Neuronal stem cell (in vitro differentiated cells): ENCODE measurements at regions not wholly inside any gene's neighbourhood (a gene's known extent, or its start where the extent isn't known, plus 50 kb on each side); places are given as distances from the start of the nearest gene placed in this dataset.

Experiments used
- DNase-seq: peaks from one replicate; pipeline ENCODE4 v3.0.0-alpha.2; 2013; ENCODE audit warnings: low spot score
- H2AFZ ChIP-seq: one replicate; pipeline ENCODE4 v1.6.1; 2013; ENCODE audit warnings: mild to moderate bottlenecking, low read length, inconsistent platforms
- H2AK5ac ChIP-seq: 2 replicates; pipeline ENCODE4 v1.6.1; 2013; ENCODE audit warnings: low read depth, mild to moderate bottlenecking, inconsistent platforms, low read length, moderate library complexity, mixed read lengths
- H2BK120ac ChIP-seq: 2 replicates; pipeline ENCODE4 v1.6.1; 2013; ENCODE audit warnings: low read depth, mild to moderate bottlenecking, inconsistent platforms, low read length, moderate library complexity, mixed read lengths
- H2BK12ac ChIP-seq: one replicate; pipeline ENCODE4 v1.6.1; 2013; ENCODE audit warnings: low read length, inconsistent platforms
- H2BK15ac ChIP-seq: 2 replicates; pipeline ENCODE4 v1.6.1; 2013; ENCODE audit warnings: mild to moderate bottlenecking, low read length, inconsistent platforms, mixed read lengths
- H2BK5ac ChIP-seq: one replicate; pipeline ENCODE4 v1.6.1; 2013; ENCODE audit warnings: inconsistent platforms, mild to moderate bottlenecking, low read length, moderate library complexity
- H3K14ac ChIP-seq: one replicate; pipeline ENCODE4 v1.6.1; 2013; ENCODE audit warnings: low read length, inconsistent platforms
- H3K18ac ChIP-seq: 2 replicates; pipeline ENCODE4 v1.6.1; 2013; ENCODE audit warnings: low read length, inconsistent platforms
- H3K23ac ChIP-seq: 2 replicates; pipeline ENCODE4 v1.6.1; 2013; ENCODE audit warnings: low read depth, mild to moderate bottlenecking, mixed read lengths, low read length, inconsistent platforms; ENCODE audit not compliant: poor library complexity
- H3K27ac ChIP-seq: replicated peaks from 3 replicates; pipeline ENCODE4 v1.5.1; 2013; ENCODE audit warnings: low read length, inconsistent platforms
- H3K27me3 ChIP-seq, 3 experiments: 2 replicates each; pipeline ENCODE4 v1.6.1; 2013; ENCODE audit warnings: low read length in 3 of 3, mild to moderate bottlenecking in 2 of 3, inconsistent platforms in 1 of 3, low read depth in 1 of 3, mixed read lengths in 1 of 3, moderate library complexity in 1 of 3; ENCODE audit not compliant: control insufficient read depth in 3 of 3, insufficient read depth in 3 of 3
- H3K36me3 ChIP-seq, 2 donors: replicated peaks in 1 of 2; 2 replicates each; pipeline ENCODE4 v1.6.1; 2013; ENCODE audit warnings: low read length in 2 of 2; ENCODE audit not compliant: control insufficient read depth in 2 of 2, insufficient read depth in 2 of 2
- H3K4ac ChIP-seq: 2 replicates; pipeline ENCODE4 v1.6.1; 2013; ENCODE audit warnings: inconsistent platforms, mild to moderate bottlenecking, low read length, moderate library complexity
- H3K4me1 ChIP-seq, 2 donors: 1 replicate in 1 of 2; 2 replicates in 1 of 2; pipeline ENCODE4 v1.6.1; 2013; ENCODE audit warnings: low read length in 2 of 2, low read depth in 1 of 2; ENCODE audit not compliant: control insufficient read depth in 2 of 2, insufficient read depth in 1 of 2
- H3K4me2 ChIP-seq: one replicate; pipeline ENCODE4 v1.6.1; 2013; ENCODE audit warnings: mild to moderate bottlenecking, low read length, inconsistent platforms; ENCODE audit not compliant: insufficient read depth, poor library complexity, severe bottlenecking
- H3K4me3 ChIP-seq, 2 donors: 2 replicates each; pipeline ENCODE4 v1.5.1; 2013; ENCODE audit warnings: low read length in 2 of 2, mild to moderate bottlenecking in 2 of 2, inconsistent platforms in 1 of 2, moderate library complexity in 1 of 2
- H3K79me1 ChIP-seq: one replicate; pipeline ENCODE4 v1.6.1; 2013; ENCODE audit warnings: low read depth, mild to moderate bottlenecking, inconsistent platforms, low read length, moderate library complexity
- H3K9ac ChIP-seq: one replicate; pipeline ENCODE4 v1.6.1; 2013; ENCODE audit warnings: mild to moderate bottlenecking, low read depth, low read length, inconsistent platforms; ENCODE audit not compliant: poor library complexity
- H3K9me3 ChIP-seq, 2 donors: replicated peaks in 1 of 2; 2 replicates each; pipeline versions ENCODE3 to v1.6.1; 2013; ENCODE audit warnings: low read length in 2 of 2, mild to moderate bottlenecking in 2 of 2, inconsistent platforms in 1 of 2, low read depth in 1 of 2, mixed read lengths in 1 of 2, moderate library complexity in 1 of 2; ENCODE audit not compliant: control insufficient read depth in 2 of 2, insufficient read depth in 1 of 2
- H4K8ac ChIP-seq: one replicate; pipeline ENCODE4 v1.6.1; 2013; ENCODE audit warnings: low read depth, mild to moderate bottlenecking, inconsistent platforms, low read length, moderate library complexity
- H4K91ac ChIP-seq: one replicate; pipeline ENCODE4 v1.6.1; 2013; ENCODE audit warnings: low read length, low read depth, mild to moderate bottlenecking, inconsistent platforms; ENCODE audit not compliant: poor library complexity
- WGBS, 2 donors: extraction: QIAGEN DNeasy Blood & Tissue Kit; methylation state at CpG; one replicate each; pipeline ENCODE4 v1.1.7; 2013; ENCODE audit warnings: missing lambda C conversion rate in 2 of 2, mixed read lengths in 1 of 2; ENCODE audit not compliant: insufficient read length in 2 of 2, insufficient replicate concordance in 1 of 2; ENCODE audit errors: extremely low coverage in 2 of 2; 5-methylcytosine and 5-hydroxymethylcytosine counted together

- Histone ChIP-seq H3K9ac (no peak overlapping the region), H2AFZ (no peak overlapping the region), H3K27me3 (no peaks in the 10 kb centered on the region), H3K4me2 (no peak overlapping the region), H3K18ac (no peak overlapping the region), H3K4ac (no peak overlapping the region), H3K4me3 (no peak overlapping the region), H4K91ac (no peak overlapping the region), H2AK5ac (no peak overlapping the region), H3K14ac (no peak overlapping the region), H3K9me3 (no peaks in the 10 kb centered on the region), H2BK15ac (no peak overlapping the region), H2BK5ac (no peak overlapping the region), H2BK12ac (no peak overlapping the region), H3K4me1 (peaks cover 0 to 8% of the 10 kb centered on the region in 2 donors), H3K36me3 (no peaks in the 10 kb centered on the region), H3K23ac (no peak overlapping the region), H3K79me1 (no peaks in the 10 kb centered on the region), H2BK120ac (no peak overlapping the region), H4K8ac (no peak overlapping the region), H3K27ac (no peak overlapping the region)
- no CpG with 5 or more reads among the region's 5 CpGs for WGBS, 2 donors
- no peak for DNase-seq
Measured at GRCh38 chr7:46357851-46358250, 436.8 kb upstream of the IGFBP3 start.

- Histone ChIP-seq H2AFZ (no peak overlapping the region), H2BK12ac (no peak overlapping the region), H2AK5ac (no peak overlapping the region), H3K4me1 (peaks cover 0 to 8% of the 10 kb centered on the region in 2 donors), H3K14ac (no peak overlapping the region), H3K23ac (no peak overlapping the region), H4K91ac (no peak overlapping the region), H3K4me3 (no peak overlapping the region), H2BK5ac (no peak overlapping the region), H3K4ac (no peak overlapping the region), H3K9ac (no peak overlapping the region), H3K79me1 (no peaks in the 10 kb centered on the region), H3K27ac (no peak overlapping the region), H2BK15ac (no peak overlapping the region), H3K4me2 (no peak overlapping the region), H3K18ac (no peak overlapping the region), H4K8ac (no peak overlapping the region), H3K9me3 (no peaks in the 10 kb centered on the region), H3K27me3 (no peaks in the 10 kb centered on the region), H3K36me3 (no peaks in the 10 kb centered on the region), H2BK120ac (no peak overlapping the region)
- WGBS, 2 donors, result no CpG with 5 or more reads among the region's 2 CpGs
- no peak for DNase-seq
Measured at GRCh38 chr7:46357290-46357689, 436.2 kb upstream of the IGFBP3 start.

GRCh38 chr7:46356371-46356770, 435.3 kb upstream of the IGFBP3 start:
- WGBS, 2 donors, result no CpG with 5 or more reads among the region's 2 CpGs

GRCh38 chr7:46355331-46355730, 434.3 kb upstream of the IGFBP3 start:
- H3K27me3 ChIP-seq, result no peaks in the 10 kb centered on the region

More at GRCh38 chr7:46356371-46356770, 435.3 kb upstream of the IGFBP3 start:
- Histone ChIP-seq H3K9ac (no peak overlapping the region), H3K4ac (no peak overlapping the region), H2BK120ac (no peak overlapping the region), H3K4me1 (peaks cover 0 to 8% of the 10 kb centered on the region in 2 donors), H3K4me3 (no peak overlapping the region), H3K18ac (no peak overlapping the region), H3K9me3 (no peaks in the 10 kb centered on the region), H3K27me3 (no peaks in the 10 kb centered on the region), H2BK5ac (no peak overlapping the region), H2BK15ac (no peak overlapping the region), H3K23ac (no peak overlapping the region), H3K36me3 (no peaks in the 10 kb centered on the region), H3K14ac (no peak overlapping the region), H2BK12ac (no peak overlapping the region), H3K79me1 (no peaks in the 10 kb centered on the region), H2AK5ac (no peak overlapping the region), H3K4me2 (no peak overlapping the region), H4K8ac (no peak overlapping the region), H3K27ac (no peak overlapping the region), H2AFZ (no peak overlapping the region), H4K91ac (no peak overlapping the region)
- no peak for DNase-seq

More at GRCh38 chr7:46355331-46355730, 434.3 kb upstream of the IGFBP3 start:
- no peak overlapping the region for H4K8ac ChIP-seq
- no peak overlapping the region for H2BK12ac ChIP-seq
- no peak overlapping the region for H3K18ac ChIP-seq
- no peak overlapping the region for H3K4ac ChIP-seq
- no peak for DNase-seq
- H4K91ac ChIP-seq, result no peak overlapping the region
- H3K14ac ChIP-seq, result no peak overlapping the region
- no peaks in the 10 kb centered on the region for H3K9me3 ChIP-seq
- no peak overlapping the region for H3K4me2 ChIP-seq
- no peak overlapping the region for H2BK15ac ChIP-seq
- H3K23ac ChIP-seq, result no peak overlapping the region
- no peaks in the 10 kb centered on the region for H3K79me1 ChIP-seq
- no peak overlapping the region for H3K27ac ChIP-seq
- H3K4me3 ChIP-seq, result no peak overlapping the region
- no peaks in the 10 kb centered on the region for H3K36me3 ChIP-seq
- H2AFZ ChIP-seq, result no peak overlapping the region
- no peak overlapping the region for H2BK120ac ChIP-seq
- no peak overlapping the region for H3K9ac ChIP-seq
- H2AK5ac ChIP-seq, result no peak overlapping the region
- H2BK5ac ChIP-seq, result no peak overlapping the region
- peaks cover 5 to 6% of the 10 kb centered on the region in 2 donors for H3K4me1 ChIP-seq
- no CpG with 5 or more reads among the region's 4 CpGs for WGBS, 2 donors
